Prostate gland (tissue), 2 donors: ENCODE measurements at regions not wholly inside any gene's neighbourhood (a gene's known extent, or its start where the extent isn't known, plus 50 kb on each side); places are given as distances from the start of the nearest gene placed in this dataset.

ENCODE experiments used
- POLR2AphosphoS5 ChIP-seq: sonication (generic); formaldehyde crosslinking; IDR thresholded peaks from one replicate; pipeline ENCODE4 v1.6.1; 2017; ENCODE audit warnings: antibody characterized with exemption
- TF ChIP-seq, protein P1 (sequence below), 4 experiments: fragments of 200-600 bp in 2 of 4; fragments of 450-650 bp in 2 of 4; sonication (generic) in 2 of 4; IDR thresholded peaks; 1 replicate in 3 of 4; 2 replicates in 1 of 4; pipeline ENCODE4 v1.5.1; 2016 to 2019; ENCODE audit warnings: antibody characterized with exemption in 4 of 4, mild to moderate bottlenecking in 2 of 4, moderate library complexity in 2 of 4

DNA sequence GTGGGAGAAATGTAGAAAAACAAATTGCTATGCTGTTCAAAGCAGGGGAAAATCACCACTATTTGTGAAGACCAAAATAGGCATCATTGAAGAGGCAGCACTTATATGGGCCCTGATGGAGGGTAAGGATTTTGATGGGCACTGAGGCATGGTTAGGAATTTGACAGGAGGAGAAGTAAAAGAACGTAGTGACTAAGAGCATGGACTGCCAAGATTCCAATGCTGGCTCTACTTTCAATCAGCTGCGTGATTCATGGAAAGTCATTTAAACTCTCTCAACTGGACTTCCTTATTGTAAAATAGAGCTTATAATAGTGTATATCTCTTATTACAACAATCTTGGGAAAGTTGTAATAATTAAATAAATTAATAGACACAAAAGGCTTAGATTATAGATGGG, 267.7 kb upstream of the G2E3 start:
- TF ChIP-seq, protein P1, sequence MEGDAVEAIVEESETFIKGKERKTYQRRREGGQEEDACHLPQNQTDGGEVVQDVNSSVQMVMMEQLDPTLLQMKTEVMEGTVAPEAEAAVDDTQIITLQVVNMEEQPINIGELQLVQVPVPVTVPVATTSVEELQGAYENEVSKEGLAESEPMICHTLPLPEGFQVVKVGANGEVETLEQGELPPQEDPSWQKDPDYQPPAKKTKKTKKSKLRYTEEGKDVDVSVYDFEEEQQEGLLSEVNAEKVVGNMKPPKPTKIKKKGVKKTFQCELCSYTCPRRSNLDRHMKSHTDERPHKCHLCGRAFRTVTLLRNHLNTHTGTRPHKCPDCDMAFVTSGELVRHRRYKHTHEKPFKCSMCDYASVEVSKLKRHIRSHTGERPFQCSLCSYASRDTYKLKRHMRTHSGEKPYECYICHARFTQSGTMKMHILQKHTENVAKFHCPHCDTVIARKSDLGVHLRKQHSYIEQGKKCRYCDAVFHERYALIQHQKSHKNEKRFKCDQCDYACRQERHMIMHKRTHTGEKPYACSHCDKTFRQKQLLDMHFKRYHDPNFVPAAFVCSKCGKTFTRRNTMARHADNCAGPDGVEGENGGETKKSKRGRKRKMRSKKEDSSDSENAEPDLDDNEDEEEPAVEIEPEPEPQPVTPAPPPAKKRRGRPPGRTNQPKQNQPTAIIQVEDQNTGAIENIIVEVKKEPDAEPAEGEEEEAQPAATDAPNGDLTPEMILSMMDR (IDR thresholded peaks at IDR 0.05) = no peak
- no peak for TF ChIP-seq POLR2AphosphoS5
